Fibroblast of skin of back (primary cell): ENCODE measurements at regions not wholly inside any gene's neighbourhood (a gene's known extent, or its start where the extent isn't known, plus 50 kb on each side); places are given as distances from the start of the nearest gene placed in this dataset.

Experiments
- DNase-seq: peaks from one replicate; pipeline ENCODE4 v3.0.0-alpha.2; 2013

- no peak for DNase-seq
Measured at GRCh38 chr16:66091471-66091891, 275.0 kb upstream of the CDH5 start.

- no peak for DNase-seq
Measured at GRCh38 chr16:66088681-66089080, 277.8 kb upstream of the CDH5 start.

DNA sequence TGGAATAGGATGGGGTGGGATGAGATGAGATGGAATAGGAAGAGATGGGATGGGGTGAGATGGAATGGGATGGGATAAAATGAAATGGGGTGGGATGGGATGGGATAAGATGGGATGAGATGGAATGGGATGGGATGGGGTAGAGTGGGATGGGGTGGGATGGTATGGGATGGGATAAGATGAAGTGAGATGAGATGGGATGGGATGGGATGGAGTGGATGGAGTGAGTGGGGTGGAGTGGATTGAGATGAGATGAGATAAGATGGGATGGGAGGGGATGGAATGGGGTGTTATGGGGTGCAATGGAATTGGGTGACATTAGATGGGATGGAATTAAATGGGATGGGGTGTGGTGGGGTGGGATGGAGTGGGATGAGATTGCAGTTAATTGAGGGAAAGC, 279.2 kb upstream of the CDH5 start:
- DNase-seq = no peak

DNA sequence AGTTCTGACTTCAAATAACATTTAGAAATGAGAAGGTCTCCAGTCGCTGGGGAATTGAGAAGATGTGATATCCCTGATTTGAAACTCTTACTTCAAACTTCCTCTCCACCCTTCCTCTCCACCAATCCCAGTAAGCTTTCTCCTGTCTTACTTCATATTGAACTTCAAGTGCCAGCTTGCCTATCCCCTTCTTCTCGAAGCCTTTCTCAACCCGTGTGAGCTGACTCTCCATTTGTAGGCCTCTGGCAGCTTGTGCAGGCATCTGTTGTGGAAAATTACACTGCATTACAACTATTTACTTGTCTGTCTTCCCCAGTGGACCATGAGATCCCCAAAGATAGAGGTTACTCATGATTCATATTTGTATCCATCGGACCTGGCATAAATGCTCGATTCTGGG, 280.8 kb upstream of the CDH5 start:
- DNase-seq = no peak

DNA sequence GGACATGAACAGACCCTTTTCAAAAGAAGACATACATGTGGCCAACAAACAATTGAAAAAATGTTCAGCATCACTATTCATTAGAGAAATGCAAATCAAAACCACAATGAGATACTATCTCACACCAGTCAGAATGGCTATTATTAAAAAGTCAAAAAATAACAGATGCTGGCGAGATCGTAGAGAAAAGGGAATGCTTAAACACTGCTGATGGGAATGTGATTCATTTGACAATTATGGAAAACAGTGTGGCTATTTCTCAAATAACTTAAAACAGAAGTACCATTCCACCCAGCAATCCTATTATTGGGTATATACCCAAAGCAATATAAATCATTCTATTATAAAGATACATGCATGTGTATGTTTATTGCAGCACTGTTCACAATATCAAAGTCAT, 281.8 kb upstream of the CDH5 start:
- peak; percentile 71 for DNase-seq

- DNase-seq = no peak
Measured at GRCh38 chr16:66084306-66084705, 282.2 kb upstream of the CDH5 start.

GRCh38 chr16:66083171-66083570, 283.3 kb upstream of the CDH5 start:
- no peak for DNase-seq

DNA sequence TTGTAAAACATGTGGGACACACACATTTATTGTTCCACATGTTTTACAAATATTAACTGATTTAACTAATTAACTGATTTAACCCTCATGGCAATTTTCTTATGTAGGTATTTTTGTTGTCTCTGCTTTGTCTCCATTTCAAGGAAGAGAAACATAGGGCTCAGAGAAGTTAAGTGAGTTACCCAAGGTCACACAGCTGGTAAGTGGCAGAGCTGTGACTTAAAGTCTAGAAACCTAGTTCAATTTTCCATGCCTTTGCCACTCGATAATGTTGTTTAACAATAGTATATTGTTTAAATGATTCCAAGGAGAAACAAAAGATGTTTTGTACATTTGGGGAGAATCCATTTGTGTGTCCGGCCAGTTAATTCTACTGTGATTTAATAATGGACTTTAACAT, 284.1 kb upstream of the CDH5 start:
- DNase-seq = no peak

DNA sequence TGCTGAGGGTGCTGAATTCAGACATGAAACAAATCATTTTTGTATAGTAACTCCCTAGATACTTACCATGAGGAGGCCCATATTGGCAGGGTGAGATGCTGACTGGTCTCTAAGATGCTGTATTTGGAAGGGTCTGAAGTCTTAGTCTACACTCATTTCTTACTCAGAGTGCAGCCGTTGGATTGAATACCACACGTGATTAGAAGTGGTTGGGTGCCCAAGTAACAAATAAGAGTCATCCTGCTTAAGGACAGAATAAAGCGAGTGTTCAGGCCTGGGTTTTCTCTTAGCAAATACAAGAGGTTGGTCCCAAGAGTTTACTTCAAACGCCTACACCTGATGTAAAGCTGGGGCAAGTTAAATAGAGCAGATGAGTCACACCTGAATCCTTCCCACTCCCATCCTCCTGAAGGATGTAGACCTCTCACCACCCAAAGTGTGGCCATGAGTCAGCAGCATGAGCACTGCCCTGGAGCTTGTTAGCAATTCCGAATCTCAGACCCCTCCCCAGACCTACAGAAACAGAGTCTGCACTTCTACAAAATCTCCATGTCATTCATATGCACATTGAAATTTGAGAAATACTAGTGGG, 284.6 kb upstream of the CDH5 start:
- peak; percentile 81 for DNase-seq

DNA sequence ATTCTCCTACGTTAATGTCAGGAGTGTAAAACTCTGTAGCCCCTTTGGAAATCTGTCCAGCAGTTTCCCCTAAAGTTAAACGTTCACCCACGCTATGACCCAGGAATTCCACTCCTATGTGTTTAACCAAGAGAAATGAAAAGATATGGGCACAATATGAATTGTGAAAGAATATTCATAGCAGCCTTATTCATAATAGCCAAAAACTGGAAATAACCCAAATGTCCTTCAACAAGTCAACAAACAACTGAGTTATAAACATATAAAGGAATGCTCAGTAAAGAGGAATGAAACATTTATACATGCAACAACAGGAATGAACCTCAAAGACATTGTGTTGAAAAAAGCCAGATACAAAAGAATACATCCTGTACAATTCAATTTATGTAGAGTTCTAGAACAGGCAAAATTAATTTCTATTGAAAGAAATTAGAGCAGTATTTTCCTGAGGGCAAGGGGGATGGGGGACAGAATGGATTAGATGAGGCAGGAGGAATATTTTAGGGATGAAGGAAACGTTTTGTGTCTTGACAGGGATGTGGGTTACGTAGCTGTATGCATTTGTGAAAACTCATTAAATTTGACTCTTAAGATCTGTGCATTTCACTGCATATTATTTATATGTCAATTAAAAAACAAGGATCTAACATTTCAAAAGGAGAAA, 286.7 kb upstream of the CDH5 start:
- no peak for DNase-seq

DNA sequence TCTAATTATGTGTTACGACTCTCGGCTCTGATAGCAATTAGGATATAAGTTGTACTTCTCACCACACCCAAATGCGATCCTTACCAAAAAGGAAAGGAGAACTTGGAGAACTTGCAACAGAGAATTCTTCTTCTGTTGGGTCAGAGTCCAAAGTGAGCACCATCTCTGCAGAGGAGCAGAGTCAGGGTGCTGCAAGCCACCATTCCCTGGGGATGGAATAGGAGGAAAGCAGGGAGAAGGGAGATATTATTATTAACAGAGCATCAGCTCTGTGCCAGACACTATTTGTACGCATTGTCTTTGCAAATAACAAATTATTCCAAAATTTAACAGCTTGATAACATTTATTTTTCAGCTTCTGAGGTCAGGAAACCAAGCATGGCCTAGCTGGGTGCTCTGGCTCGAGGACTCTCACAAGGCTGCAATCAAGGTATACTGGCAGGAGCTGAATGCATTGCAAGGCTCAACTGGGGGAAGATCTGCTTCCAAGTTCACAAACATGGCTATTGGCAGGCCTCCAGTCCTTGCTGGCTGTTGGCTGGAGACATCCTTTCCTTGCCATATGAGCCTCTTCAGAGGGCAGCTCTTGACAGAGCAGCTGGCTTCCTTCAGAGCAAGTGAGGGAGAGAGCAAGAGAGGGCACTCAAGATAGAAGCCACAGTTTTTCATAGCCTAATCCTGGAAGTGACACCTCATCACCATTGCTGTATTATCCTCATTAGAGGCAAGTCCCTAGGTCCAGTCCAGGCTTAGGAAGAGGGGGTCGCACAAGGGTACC, 296.2 kb upstream of the CDH5 start:
- peak; percentile 41 for DNase-seq

DNA sequence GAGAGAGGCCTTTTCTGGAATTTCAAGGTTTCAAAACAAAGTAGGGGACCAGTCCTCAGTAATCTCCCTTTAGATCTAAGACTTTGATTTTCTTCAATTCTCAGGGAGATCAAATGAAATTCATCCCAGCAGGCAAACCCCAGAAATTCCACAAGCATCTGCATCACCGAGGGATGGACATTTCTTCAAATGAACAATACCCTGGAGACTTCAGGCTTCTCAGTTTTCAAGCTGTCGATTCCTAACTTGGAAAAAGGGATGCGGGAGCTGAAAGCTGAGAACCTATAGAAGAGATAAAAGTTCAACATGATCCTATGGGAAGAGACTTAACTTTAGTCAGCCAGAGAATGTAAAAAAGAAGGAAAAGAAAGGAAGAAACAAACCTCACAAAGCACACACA, 296.9 kb upstream of the CDH5 start:
- peak; percentile 78 for DNase-seq

DNA sequence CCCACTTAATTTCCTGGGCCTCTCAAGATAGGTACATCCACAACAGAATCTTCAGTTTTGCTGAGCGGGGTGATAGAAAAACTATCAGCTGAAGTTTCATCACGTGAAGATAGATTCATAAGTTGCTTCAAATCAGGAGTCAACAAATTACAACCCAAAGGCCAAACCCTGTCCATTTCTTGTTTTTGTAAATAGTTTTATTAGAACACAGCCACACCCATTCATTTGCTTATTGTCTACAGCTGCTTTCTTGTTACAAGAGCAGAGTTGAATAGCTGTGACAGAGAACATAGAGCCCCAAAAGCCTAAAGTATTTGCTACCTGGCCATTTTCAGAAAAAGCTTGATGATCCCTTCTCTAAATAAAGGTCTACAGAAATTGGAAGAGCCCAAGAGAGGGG, 300.1 kb upstream of the CDH5 start:
- DNase-seq = no peak

DNA sequence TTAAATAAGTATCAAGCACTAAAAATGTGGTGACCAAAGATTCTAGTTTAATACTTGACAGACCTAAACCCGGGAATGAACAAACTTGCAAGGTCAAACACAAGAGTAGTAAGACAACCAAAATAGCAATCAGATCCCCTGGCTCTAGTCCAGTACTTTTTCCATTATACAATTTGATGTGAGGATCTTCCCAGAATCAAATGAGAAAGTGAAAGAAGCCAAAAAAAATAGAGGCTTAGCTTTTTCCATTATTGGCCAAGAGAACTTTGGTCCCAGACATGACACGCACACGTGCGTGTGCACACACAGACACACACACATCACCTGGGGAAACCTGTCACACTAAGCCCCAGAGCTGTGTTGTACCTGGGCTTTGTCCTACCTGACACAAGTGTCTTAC, 300.6 kb upstream of the CDH5 start:
- DNase-seq = no peak

GRCh38 chr16:66064801-66065530, 301.5 kb upstream of the CDH5 start:
- no peak for DNase-seq

DNA sequence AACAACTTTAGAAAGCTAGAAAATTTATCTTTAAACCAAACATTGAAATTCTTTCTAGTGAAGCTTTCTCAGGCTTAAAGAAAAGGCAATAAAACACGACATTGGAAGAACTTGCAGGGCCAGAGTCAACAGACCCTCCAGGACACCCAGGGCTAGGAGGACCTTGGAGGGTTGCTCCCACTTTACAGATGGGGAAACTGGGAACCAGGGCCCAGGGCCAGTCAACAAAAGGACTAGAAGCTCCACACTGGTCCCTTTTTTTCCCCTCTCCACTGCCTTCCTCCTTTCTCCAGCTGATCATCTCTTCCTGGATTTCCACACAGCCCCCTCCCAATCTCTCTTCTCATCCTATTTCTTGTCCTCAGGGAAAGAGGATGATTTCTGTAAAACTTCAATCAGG, 307.7 kb upstream of the CDH5 start:
- no peak for DNase-seq

GRCh38 chr16:66058172-66058691, 308.3 kb upstream of the CDH5 start:
- peak; percentile 79 for DNase-seq

GRCh38 chr16:66057057-66057456, 309.4 kb upstream of the CDH5 start:
- DNase-seq = no peak

GRCh38 chr16:66054095-66054494, 312.4 kb upstream of the CDH5 start:
- DNase-seq = no peak

- DNase-seq = no peak
Measured at GRCh38 chr16:66052745-66053144, 313.7 kb upstream of the CDH5 start.

DNA sequence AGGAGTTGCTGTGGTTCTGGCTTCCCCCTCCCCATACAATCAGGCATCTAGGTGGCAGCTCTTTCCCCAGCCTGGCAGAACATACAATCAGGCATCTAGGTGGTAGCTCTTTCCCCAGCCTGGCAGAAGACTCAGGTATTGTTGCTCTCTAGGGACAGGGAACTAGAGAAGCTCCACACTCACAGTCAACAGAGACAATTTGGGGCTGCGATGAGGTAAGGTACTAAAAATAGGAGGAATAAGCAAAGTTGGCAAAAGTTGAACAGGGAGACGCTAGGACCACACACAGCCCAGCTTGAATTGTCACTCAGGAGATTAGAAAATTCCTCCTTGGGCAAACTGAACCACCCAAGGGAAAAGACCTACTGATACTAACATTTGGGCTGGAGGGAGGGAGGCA, 315.5 kb upstream of the CDH5 start:
- no peak for DNase-seq

GRCh38 chr16:66049865-66050264, 316.6 kb upstream of the CDH5 start:
- no peak for DNase-seq

DNA sequence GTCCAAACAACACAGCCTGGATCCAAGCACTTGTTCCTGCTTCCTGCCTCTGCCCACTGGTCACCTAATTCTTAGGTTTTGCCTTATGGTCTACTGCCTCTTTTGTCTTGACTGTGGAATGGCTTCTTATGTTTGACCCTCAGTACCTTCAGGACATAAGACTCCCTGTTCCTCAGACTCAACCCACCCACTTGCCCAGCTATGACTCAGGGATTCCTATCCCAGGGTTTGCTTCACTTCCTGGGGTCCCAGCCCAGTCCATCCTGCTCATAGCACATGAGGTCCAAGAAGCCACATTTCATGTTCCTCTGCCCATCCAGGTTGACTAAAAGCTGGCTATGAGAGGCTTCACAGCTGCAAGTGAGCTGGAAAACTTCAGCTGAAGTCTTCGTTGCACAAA, 320.9 kb upstream of the CDH5 start:
- peak; percentile 23 for DNase-seq
